GM21381 (cell line): ENCODE measurements at regions not wholly inside any gene's neighbourhood (a gene's known extent, or its start where the extent isn't known, plus 50 kb on each side); places are given as distances from the start of the nearest gene placed in this dataset.

Experiments
- ATAC-seq: cut with Tn5 transposase; IDR thresholded peaks from one replicate; pipeline ENCODE4 v1.9.1; 2021; ENCODE audit warnings: mild to moderate bottlenecking, moderate library complexity; ENCODE audit not compliant: unreplicated experiment

- ATAC-seq: no peak
These were observed 62.5 kb upstream of the PPARA start for GRCh38 chr22:46087816-46088277.

GRCh38 chr22:46088541-46089311 lies 61.6 kb upstream of the PPARA start:
- ATAC-seq: no peak

DNA sequence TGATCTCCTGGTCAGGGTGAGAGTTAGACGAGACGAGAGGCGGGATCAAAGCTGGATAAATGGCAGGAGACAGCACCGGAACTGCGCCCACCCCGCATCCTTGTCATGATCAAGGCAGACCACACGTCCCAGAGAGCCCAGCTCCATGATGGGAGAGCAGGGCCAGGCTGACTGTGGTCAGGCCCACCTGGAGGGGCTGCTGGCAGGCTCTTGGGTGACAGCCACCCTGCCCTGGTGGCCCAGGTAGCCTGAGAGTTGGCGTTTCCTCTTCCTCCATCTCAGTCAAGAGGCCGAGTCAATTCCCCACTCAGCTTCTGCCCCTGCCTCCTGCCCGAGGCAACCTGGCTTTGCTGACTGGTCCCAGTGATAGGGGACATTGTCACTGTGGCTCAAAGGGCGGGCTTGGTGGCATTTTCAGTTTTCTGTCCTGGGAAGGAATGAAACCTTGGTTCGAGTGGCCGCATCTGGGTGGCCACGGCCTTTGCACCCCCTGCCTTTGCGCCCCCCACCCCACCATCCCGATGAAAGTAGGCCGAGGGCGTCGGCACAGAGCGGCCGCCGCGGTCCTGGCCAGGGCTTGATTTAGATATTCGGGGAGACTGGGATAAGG lies 60.8 kb upstream of the PPARA start:
- no peak for ATAC-seq

DNA sequence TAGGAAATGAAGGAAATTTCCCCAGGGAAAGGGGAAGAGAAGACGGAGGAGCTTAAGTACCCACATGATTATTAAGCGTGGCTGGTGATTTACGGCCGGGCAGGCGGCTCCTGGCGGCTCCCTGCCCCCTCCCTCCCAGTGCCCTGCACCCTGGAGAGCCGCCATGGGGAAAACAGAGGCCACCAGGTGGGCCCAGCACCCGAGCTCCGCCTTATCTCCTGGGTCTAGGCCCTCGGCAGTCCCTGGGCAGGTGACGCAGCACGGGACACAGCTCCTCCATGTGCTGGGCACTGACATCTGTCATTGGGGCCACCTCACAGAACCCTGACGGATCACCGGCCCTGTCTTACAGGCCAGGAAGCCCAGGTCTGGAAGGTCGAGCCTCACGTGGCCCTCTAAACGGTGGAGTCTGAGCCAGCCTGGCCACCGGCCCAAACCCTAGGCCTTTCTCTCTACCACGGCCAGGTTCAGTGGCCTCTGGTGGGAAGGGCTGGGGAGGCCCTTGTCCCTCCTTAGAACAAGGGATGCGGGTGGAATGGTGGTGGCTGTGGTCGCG lies 60.2 kb upstream of the PPARA start:
- ATAC-seq: no peak

DNA sequence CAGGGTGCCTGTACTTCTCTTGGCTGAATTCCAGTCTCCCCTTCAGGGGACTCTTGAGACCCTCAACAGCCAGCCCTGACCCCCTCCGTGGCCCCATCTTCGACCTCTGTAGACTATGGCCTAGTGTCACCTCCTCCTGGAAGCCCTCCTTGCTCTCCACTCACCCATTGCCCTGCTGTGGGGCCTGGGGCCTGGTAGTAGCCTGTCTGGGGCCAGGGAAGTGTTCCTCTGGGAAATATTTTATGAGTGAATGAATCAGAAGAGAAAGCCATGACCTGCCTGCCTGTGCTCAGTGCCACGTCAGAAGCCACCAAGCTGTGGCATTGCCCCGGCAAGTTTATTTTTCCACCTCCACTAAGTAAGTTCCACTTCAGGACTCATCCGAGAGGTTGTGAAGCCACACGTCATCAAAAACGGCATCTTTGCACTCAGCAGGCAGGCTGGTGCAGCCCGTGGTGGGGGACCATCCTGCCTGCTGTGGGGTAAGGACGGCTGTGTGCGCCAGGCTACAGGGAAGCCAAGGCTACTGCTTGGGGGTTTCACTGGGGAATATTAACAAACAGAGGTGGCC lies 59.6 kb upstream of the PPARA start:
- ATAC-seq: no peak

DNA sequence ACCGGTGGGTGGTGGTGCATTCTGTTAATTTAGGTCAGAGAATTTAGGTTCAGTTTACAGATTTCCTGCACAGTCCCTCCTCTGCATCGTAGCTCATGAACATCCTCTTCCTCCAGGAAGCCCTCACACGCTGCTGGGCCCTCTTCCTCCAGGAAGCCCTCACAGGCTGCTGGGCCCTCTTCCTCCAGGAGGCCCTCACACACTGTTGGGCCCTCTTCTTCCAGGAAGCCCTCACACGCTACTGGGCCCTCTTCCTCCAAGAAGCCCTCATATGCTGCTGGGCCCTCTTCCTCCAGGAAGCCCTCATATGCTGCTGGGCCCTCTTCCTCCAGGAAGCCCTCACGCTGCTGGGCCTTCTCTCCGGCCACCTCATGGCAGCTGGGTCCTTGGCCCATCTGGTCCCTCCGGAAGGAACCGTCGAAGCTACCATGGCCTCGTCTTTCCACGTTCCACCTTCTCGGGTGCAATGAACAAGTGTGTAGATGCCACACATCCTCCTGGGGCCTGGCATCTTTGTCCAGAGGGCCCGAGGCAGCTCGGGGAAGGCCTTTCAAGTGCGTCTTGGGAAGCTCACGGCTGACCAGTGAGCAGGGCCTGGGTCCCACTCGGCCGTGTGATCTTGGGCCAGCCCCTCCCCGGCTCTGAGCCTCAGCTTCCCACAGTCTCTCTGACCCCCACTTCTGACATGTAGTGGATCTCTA lies 58.9 kb upstream of the PPARA start:
- no peak for ATAC-seq

DNA sequence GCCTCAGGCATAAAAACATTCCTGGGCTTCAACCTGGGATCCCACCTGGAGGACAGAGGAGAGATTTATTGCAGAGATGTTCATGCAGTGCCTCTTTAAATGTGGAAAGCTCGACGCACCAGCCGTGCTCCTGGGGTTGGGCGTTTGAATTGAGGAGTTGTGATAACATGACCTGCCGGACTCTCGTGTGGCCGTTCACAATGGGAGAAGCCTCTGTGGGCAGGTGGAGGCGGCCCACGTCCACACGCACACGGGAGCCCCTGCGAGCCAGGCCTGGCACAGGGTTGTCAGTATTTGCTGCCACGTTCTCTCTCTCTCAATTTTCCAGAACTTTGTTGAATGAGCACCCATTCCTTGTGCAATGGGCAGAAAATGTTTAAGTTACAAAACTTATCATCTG lies 58.3 kb upstream of the PPARA start:
- no peak for ATAC-seq

DNA sequence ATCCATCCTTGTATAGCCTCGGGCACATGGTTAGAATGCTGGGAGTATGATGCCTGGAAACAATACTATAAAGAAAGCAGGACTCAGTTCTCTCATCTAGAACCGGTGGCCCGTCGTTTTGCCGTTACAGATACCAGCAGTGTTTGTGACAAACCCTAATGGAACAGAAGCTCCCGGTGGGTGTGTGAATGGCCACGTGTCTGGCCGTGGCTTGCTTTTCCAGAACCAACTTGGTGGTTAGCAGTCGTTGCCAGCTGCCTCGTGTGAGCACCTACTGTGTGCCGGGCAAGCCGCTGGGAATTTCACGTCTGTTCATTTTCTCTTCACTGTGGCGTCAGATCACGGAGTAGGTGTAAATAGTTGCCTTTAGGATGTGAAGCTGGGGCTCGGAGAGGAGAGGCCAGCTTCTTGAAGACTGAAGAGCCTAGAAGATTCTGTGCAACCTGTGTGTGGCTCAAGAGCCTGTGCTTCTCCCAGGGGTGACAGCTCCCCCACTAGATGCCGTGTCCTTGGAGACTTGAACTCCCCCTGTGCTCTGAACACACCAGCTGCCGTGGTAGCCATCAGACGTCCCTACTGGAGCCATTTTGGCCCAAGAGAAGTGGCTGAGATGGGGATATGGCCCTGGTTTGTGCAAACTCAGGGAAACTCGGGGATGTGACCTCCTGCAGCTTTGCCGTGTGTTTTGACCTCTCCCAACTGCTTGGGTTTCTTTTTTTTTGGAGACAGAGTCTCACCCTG lies 57.5 kb upstream of the PPARA start:
- ATAC-seq: no peak

GRCh38 chr22:46093796-46094195 lies 56.5 kb upstream of the PPARA start:
- no peak for ATAC-seq

DNA sequence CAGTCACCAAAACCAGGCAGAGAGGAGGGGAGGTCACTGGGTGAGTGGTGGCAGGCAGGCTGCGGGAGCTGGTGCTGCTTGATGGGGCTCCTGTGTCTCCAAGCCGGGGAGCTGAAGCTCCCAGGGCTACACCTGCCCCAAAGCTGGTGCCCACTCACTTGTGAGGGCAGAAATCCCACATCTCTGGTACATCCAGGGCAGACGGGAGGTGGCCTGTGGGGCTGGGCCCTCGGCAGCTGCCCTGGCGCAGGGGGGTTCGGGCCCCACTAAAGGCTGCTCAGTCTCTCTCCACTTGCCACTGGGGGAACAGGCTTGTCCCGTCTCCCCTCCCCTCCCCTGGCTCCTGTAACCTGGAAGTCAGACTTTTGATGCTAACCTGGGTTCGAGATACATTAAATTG lies 55.6 kb upstream of the PPARA start:
- ATAC-seq: no peak

DNA sequence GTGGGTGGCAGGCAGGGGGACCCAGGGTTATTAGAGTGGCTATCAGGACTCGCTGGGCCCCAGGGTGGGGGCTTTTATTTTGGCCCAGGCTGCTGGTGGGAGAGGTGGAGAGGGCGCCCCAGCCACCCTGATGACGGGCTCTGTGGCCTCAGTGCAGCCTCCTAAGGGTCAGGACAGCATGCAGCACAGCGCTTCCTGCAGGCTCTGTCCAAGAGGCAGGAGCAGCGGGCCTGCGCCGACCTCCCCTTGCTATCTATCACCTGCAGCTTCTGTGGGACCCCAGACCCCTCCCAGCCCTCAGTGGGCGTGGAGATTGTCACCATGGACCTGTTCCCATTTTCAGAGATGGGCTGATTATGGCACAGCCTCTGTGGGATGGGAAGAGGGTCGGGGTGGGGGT lies 54.3 kb upstream of the PPARA start:
- no peak for ATAC-seq

GRCh38 chr22:46096706-46097230 lies 53.6 kb upstream of the PPARA start:
- no peak for ATAC-seq

DNA sequence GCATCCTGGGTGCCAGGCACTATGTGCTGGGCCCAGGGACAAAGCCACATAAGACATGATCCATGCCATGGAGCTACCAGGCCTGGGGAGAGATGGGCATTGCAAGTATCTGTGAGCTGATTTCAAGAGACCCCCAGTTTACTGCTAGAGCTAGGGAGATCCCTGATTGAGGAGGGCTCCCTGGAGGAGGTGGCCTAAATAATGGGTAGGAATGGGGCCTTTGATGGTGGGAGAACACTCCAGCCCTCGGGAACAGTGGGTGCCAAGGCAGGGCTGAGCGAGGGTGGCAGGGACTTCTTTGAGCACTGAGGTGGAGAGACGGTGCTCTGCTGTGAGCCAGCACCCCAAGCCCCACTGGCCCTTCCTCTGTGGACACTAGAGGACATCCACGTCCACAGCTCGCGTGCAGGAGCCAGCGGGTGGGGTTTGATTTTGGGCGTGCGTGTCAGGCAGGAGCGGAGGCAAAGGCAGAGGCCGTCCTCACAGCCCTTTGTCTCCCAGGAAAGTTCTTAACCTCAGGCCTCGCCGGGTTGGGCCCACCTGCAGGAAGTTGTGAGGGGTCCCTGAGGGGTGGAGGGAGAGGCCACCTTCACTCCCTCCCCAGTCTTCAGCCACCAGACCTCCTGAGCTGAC lies 52.9 kb upstream of the PPARA start:
- no peak for ATAC-seq

DNA sequence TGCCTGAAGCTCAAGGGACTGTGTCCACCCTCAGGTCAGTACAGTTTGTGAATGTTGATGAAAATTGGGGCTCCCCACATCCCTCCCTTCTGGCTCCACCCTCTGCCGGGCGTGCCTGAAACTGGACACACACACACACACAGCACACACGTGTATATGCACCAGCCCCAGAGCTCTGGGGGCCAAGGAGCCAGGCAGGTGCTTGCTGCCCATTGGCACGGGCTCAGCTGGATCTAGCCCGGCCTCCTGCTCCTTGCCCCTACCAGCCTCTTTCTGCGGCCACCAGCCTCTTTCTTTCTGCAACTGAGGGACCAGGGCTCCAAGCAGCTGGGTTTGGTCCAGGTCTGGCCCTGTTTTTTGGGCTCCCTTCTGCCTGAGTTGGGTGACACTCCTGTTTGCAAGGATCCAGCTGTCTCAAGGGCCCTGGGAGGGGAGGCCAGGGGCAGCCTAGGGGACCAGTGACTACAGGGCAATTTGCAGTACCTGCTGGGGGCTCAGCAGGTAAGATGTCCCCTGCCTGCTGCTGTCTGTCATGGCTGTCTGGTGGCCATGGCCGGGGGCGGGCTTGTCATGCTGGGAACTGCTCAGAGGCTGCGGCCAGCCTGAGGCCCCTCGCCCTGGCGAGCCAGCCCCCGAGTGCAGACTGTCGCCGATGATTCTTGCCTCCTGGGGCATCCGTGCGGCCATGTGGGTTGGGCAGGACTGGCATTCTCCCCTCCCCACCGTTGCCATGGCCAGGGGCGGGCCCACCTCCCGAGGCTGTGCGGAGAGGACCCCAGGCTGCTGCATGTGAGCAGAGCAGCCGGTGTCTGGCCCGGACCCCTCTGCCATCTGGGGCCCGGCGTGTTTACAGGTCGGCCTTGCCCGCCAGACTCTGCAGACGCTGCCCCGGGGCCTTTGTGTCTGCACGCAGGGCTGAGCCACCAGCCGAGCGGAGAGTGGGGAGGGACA lies 51.5 kb upstream of the PPARA start:
- ATAC-seq: no peak

DNA sequence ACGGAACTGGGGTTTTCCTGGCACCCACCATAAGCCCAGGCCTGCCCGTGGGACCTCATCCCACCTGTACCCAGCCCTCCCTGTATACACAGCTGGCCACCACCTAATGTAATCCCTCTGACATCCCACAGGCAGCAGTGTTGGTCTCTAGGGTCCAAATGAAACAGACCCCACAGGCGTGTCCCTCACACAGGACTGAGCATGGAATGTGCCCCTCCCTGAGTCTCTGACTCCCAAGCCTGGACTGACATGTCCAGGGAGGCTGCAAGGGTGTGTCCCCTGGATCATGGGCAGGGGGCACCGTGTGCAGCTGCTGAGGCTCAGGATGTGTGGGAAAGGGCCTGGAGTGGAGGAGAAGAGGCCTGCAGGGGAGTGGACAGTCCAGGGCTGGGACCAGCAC lies 50.6 kb upstream of the PPARA start:
- ATAC-seq: no peak

DNA sequence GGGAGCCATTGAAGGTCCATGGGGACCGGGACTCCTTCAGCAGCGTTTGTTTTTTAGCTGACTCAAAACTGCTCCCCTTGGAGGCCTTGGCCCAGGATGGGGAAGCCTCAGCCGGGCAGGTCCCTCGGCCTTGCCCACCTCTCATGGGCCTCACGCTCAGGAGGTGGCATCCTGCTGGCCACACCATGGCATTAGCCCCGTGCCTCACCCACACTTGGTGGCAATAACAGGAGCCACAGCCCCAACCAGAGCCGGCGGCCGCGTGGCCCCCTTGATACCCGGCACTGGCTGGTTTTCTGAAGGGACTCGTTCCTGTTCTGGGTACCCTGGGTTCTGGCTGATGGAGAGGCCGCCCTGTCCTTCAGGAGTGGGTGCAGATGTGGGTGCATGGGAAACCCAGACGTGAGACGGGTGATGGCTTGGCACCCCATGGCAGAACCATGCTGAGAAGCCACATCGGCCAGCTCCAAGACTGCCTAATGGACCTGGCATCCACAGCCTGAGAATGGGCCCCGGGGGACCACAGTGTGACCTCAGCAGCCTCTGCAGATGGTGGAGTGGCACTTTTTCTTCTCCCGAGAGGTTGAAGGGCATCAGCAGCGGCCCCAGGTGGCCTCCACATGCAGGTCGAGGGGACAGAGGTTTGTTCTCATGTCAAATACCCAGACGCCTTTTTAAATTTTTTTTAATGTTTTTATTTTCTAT lies 49.8 kb upstream of the PPARA start:
- no peak for ATAC-seq
